SK-N-SH treated with all-trans-retinoic acid at 6 μM for 48 hours (cell line): ENCODE measurements at regions not wholly inside any gene's neighbourhood (a gene's known extent, or its start where the extent isn't known, plus 50 kb on each side); places are given as distances from the start of the nearest gene placed in this dataset.

Experiments
- ATAC-seq: fragments of 200-7000 bp; cut with Tn5 transposase; 3 replicates; pipeline ENCODE4 v1.9.1; 2020; ENCODE audit warnings: mild to moderate bottlenecking, moderate library complexity
- ARNTL ChIP-seq: fragments of 450-650 bp; formaldehyde crosslinking; IDR thresholded peaks from 2 replicates; pipeline ENCODE4 v1.5.0; 2020; ENCODE audit warnings: low read depth, mild to moderate bottlenecking, moderate library complexity, borderline replicate concordance
- BACH2 ChIP-seq: fragments of 250-450 bp; sonication (Bioruptor Pico); IDR thresholded peaks from 2 replicates; pipeline ENCODE4 v1.9.0; 2021; ENCODE audit warnings: mild to moderate bottlenecking, borderline replicate concordance
- CSDC2 ChIP-seq: fragments of 250-450 bp; sonication (Bioruptor Pico); IDR thresholded peaks from 2 replicates; pipeline ENCODE4 v1.5.0; 2020; ENCODE audit warnings: mild to moderate bottlenecking, moderate library complexity
- ESRRG ChIP-seq: fragments of 250-450 bp; sonication (Bioruptor Pico); IDR thresholded peaks from 2 replicates; pipeline ENCODE4 v1.6.1; 2021; ENCODE audit warnings: mild to moderate bottlenecking
- GLIS3 ChIP-seq: fragments of 250-450 bp; sonication (Bioruptor Pico); IDR thresholded peaks from 2 replicates; pipeline ENCODE4 v1.5.0; 2020; ENCODE audit warnings: mild to moderate bottlenecking, moderate library complexity
- ISL1 ChIP-seq: fragments of 250-450 bp; sonication (Bioruptor Pico); IDR thresholded peaks from 2 replicates; pipeline ENCODE4 v2.1.2; 2022; ENCODE audit warnings: mild to moderate bottlenecking, moderate library complexity
- OSR1 ChIP-seq: fragments of 250-450 bp; sonication (Bioruptor Pico); IDR thresholded peaks from 2 replicates; pipeline ENCODE4 v1.8.0; 2022; ENCODE audit warnings: moderate library complexity, mild to moderate bottlenecking, inconsistent platforms
- PPARA ChIP-seq: fragments of 250-450 bp; sonication (Bioruptor Pico); IDR thresholded peaks from 2 replicates; pipeline ENCODE4 v1.5.0; 2020; ENCODE audit warnings: mild to moderate bottlenecking, borderline replicate concordance
- RARB ChIP-seq: fragments of 250-450 bp; sonication (Bioruptor Pico); IDR thresholded peaks from 2 replicates; pipeline ENCODE4 v1.8.0; 2021; ENCODE audit warnings: mild to moderate bottlenecking, moderate library complexity
- SNAI2 ChIP-seq: fragments of 250-450 bp; sonication (Bioruptor Pico); IDR thresholded peaks from 2 replicates; pipeline ENCODE4 v1.5.0; 2020; ENCODE audit warnings: mild to moderate bottlenecking, moderate library complexity
- TCF4 ChIP-seq: fragments of 250-450 bp; sonication (Bioruptor Pico); IDR thresholded peaks from 2 replicates; pipeline ENCODE4 v1.8.0; 2021; ENCODE audit warnings: mild to moderate bottlenecking, moderate library complexity, borderline replicate concordance
- TOX ChIP-seq: fragments of 250-450 bp; sonication (Bioruptor Pico); IDR thresholded peaks from 2 replicates; pipeline ENCODE4 v1.8.0; 2021; ENCODE audit warnings: mild to moderate bottlenecking, moderate library complexity, borderline replicate concordance
- ZC3H10 ChIP-seq: fragments of 250-450 bp; sonication (Bioruptor Pico); IDR thresholded peaks from 2 replicates; pipeline ENCODE4 v1.5.1; 2021; ENCODE audit warnings: mild to moderate bottlenecking, moderate library complexity
- ZFP3 ChIP-seq: fragments of 250-450 bp; sonication (Bioruptor Pico); IDR thresholded peaks from 2 replicates; pipeline ENCODE4 v1.5.0; 2020; ENCODE audit warnings: mild to moderate bottlenecking, moderate library complexity
- ZFP30 ChIP-seq: fragments of 450-650 bp; formaldehyde crosslinking; IDR thresholded peaks from 2 replicates; pipeline ENCODE4 v1.5.0; 2022; ENCODE audit warnings: mild to moderate bottlenecking, moderate library complexity
- ZNF565 ChIP-seq: fragments of 450-650 bp; formaldehyde crosslinking; conservative IDR thresholded peaks from 2 replicates; pipeline ENCODE4 v1.5.0; 2020; ENCODE audit warnings: low read depth, mild to moderate bottlenecking, moderate library complexity
- ZNF70 ChIP-seq: fragments of 450-650 bp; formaldehyde crosslinking; IDR thresholded peaks from 2 replicates; pipeline ENCODE4 v1.5.0; 2020; ENCODE audit warnings: mild to moderate bottlenecking, moderate library complexity
- ZNF8 ChIP-seq: fragments of 450-650 bp; formaldehyde crosslinking; IDR thresholded peaks from 2 replicates; pipeline ENCODE4 v1.5.0; 2020; ENCODE audit warnings: mild to moderate bottlenecking, moderate library complexity
- TF ChIP-seq, protein P1 (sequence below): fragments of 250-450 bp; sonication (Bioruptor Pico); IDR thresholded peaks from 2 replicates; pipeline ENCODE4 v1.8.0; 2020; ENCODE audit warnings: mild to moderate bottlenecking, moderate library complexity, borderline replicate concordance
- TF ChIP-seq, protein P2 (sequence below): fragments of 250-450 bp; sonication (Bioruptor Pico); IDR thresholded peaks from 2 replicates; pipeline ENCODE4 v1.8.0; 2021; ENCODE audit warnings: low read depth, mild to moderate bottlenecking, moderate library complexity, borderline replicate concordance
- TF ChIP-seq, protein P3 (sequence below): fragments of 250-450 bp; sonication (Bioruptor Pico); IDR thresholded peaks from 2 replicates; pipeline ENCODE4 v1.5.0; 2020; ENCODE audit warnings: mild to moderate bottlenecking, moderate library complexity
- TF ChIP-seq, protein P4 (sequence below): fragments of 250-450 bp; sonication (Bioruptor Pico); IDR thresholded peaks from 2 replicates; pipeline ENCODE4 v1.5.1; 2021; ENCODE audit warnings: mild to moderate bottlenecking, moderate library complexity
- TF ChIP-seq, protein P5 (sequence below): fragments of 250-450 bp; sonication (Bioruptor Pico); IDR thresholded peaks from 2 replicates; pipeline ENCODE4 v1.5.1; 2020; ENCODE audit warnings: low read depth, mild to moderate bottlenecking, moderate library complexity

DNA sequence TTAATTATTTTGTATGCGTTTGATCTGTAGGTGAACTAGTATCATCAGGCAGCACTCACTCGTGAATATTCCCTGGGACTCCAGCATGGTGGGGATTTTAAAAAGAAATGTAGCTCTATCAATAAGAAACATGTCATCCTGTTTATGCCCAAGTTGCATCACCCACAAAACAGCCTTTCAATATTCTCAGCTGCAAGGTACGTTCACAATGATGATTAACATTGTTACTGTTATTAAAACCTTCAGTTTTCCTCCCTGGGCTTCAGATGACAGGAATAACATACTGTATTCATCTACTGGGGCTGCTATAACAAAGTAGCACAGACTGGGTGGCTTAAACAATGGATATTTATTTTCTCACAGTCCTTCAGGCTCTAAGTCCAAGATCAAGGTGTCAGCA, 87.9 kb upstream of the KLHL29 start:
- ATAC-seq = no peak

DNA sequence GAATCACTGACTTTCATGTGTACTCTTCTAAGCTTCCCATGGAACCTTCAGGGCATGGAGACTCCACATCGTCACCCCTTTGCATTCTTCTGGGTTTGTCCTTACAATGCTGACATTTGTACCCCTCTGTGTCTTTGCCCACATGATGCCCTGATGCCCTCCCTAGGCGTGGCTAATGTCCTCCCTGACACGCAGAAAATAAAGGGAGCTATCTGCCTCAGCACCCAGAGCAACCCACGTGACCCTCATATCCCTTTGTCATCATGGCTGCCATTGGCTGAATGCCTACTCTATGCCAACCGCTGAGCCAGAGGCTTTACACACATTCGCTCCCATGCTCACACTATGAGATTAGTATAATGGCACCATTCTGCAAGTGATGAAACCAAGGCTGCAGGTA, 86.4 kb upstream of the KLHL29 start:
- TF ChIP-seq ZNF565 (CRISPR knock-in tag) (no peak), RARB (CRISPR knock-in tag) (no peak), CSDC2 (CRISPR knock-in tag) (no peak), PPARA (no peak), GLIS3 (CRISPR knock-in tag) (no peak), BACH2 (CRISPR knock-in tag) (no peak), ZFP30 (CRISPR knock-in tag) (no peak), SNAI2 (CRISPR knock-in tag) (no peak), ZNF70 (CRISPR knock-in tag) (no peak), TCF4 (no peak), ZNF8 (CRISPR knock-in tag) (no peak), OSR1 (CRISPR knock-in tag) (no peak), ZFP3 (no peak), ISL1 (CRISPR knock-in tag) (no peak), ESRRG (CRISPR knock-in tag) (no peak), TOX (no peak)
- TF ChIP-seq, protein P1, sequence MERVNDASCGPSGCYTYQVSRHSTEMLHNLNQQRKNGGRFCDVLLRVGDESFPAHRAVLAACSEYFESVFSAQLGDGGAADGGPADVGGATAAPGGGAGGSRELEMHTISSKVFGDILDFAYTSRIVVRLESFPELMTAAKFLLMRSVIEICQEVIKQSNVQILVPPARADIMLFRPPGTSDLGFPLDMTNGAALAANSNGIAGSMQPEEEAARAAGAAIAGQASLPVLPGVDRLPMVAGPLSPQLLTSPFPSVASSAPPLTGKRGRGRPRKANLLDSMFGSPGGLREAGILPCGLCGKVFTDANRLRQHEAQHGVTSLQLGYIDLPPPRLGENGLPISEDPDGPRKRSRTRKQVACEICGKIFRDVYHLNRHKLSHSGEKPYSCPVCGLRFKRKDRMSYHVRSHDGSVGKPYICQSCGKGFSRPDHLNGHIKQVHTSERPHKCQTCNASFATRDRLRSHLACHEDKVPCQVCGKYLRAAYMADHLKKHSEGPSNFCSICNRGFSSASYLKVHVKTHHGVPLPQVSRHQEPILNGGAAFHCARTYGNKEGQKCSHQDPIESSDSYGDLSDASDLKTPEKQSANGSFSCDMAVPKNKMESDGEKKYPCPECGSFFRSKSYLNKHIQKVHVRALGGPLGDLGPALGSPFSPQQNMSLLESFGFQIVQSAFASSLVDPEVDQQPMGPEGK = no peak
- TF ChIP-seq, protein P2, sequence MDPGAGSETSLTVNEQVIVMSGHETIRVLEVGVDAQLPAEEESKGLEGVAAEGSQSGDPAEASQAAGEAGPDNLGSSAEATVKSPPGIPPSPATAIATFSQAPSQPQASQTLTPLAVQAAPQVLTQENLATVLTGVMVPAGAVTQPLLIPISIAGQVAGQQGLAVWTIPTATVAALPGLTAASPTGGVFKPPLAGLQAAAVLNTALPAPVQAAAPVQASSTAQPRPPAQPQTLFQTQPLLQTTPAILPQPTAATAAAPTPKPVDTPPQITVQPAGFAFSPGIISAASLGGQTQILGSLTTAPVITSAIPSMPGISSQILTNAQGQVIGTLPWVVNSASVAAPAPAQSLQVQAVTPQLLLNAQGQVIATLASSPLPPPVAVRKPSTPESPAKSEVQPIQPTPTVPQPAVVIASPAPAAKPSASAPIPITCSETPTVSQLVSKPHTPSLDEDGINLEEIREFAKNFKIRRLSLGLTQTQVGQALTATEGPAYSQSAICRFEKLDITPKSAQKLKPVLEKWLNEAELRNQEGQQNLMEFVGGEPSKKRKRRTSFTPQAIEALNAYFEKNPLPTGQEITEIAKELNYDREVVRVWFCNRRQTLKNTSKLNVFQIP (CRISPR knock-in tag) = no peak
- TF ChIP-seq, protein P3, sequence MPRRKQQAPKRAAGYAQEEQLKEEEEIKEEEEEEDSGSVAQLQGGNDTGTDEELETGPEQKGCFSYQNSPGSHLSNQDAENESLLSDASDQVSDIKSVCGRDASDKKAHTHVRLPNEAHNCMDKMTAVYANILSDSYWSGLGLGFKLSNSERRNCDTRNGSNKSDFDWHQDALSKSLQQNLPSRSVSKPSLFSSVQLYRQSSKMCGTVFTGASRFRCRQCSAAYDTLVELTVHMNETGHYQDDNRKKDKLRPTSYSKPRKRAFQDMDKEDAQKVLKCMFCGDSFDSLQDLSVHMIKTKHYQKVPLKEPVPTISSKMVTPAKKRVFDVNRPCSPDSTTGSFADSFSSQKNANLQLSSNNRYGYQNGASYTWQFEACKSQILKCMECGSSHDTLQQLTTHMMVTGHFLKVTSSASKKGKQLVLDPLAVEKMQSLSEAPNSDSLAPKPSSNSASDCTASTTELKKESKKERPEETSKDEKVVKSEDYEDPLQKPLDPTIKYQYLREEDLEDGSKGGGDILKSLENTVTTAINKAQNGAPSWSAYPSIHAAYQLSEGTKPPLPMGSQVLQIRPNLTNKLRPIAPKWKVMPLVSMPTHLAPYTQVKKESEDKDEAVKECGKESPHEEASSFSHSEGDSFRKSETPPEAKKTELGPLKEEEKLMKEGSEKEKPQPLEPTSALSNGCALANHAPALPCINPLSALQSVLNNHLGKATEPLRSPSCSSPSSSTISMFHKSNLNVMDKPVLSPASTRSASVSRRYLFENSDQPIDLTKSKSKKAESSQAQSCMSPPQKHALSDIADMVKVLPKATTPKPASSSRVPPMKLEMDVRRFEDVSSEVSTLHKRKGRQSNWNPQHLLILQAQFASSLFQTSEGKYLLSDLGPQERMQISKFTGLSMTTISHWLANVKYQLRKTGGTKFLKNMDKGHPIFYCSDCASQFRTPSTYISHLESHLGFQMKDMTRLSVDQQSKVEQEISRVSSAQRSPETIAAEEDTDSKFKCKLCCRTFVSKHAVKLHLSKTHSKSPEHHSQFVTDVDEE (CRISPR knock-in tag) = no peak
- no peak for ATAC-seq

More for the DNA sequence above, 87.9 kb upstream of the KLHL29 start:
- TF ChIP-seq ZNF565 (CRISPR knock-in tag) (no peak), GLIS3 (CRISPR knock-in tag) (no peak), ZFP30 (CRISPR knock-in tag) (no peak), ARNTL (CRISPR knock-in tag) (no peak), TCF4 (no peak), ZNF8 (CRISPR knock-in tag) (no peak), ESRRG (CRISPR knock-in tag) (no peak)

DNA sequence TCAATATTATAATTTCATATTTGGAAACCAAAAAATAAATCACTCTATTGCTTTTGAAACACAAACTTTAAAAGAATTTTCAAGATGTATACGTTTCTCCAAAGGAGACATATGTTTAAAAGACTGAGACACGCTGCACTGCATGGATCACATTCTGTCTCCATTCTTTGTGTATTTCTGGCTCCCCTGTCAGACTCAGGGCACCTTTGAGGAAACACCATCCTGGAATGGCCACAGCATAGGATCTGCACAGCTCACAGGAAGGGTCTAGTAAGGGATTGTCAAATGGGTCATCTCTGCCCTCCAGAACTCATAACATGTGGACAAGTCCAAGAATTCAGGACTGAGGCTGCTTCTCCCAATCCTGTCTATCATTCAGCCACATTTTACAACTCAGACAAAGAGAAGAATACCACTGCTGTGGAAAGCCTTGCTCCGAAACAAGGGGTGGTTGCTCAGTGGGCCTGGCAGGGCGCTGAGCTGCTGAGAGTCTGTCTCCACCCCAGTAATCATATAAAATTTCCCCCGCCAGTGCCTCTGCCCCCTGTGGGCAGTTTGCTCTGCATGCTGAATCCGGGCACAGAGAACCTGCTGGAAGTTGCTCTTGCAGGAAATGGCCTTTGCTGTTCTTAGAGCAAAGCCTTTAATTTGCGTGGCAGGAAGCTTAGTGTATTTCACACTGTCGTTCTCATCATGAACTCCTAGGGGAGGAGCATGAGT, 85.3 kb upstream of the KLHL29 start:
- no peak for TF ChIP-seq ARNTL (CRISPR knock-in tag)
- TF ChIP-seq, protein P4, sequence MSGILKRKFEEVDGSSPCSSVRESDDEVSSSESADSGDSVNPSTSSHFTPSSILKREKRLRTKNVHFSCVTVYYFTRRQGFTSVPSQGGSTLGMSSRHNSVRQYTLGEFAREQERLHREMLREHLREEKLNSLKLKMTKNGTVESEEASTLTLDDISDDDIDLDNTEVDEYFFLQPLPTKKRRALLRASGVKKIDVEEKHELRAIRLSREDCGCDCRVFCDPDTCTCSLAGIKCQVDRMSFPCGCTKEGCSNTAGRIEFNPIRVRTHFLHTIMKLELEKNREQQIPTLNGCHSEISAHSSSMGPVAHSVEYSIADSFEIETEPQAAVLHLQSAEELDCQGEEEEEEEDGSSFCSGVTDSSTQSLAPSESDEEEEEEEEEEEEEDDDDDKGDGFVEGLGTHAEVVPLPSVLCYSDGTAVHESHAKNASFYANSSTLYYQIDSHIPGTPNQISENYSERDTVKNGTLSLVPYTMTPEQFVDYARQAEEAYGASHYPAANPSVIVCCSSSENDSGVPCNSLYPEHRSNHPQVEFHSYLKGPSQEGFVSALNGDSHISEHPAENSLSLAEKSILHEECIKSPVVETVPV (CRISPR knock-in tag) = no peak
- no peak for TF ChIP-seq ZNF70 (CRISPR knock-in tag)
- TF ChIP-seq RARB (CRISPR knock-in tag) = no peak
- no peak for ATAC-seq

DNA sequence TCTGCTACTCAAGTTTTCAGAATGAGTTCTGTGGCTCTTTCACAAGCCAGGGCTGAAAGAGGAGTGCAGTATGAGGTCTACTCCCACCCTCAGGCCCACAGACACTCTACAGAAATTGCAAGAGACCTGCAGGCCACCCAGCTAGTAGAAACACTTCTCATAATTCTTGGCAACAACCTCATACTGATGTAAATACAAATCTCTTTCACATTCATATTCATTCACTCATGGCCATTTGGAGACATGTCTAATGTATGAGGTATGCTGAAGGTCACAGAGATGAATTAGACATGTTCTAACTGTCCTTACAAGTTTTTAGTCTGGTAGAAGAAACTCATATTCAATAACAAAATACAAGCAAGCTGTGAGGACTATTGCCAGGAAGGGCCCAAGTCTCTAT, 83.8 kb upstream of the KLHL29 start:
- no peak for TF ChIP-seq ZC3H10 (CRISPR knock-in tag)
- TF ChIP-seq ISL1 (CRISPR knock-in tag) = no peak
- TF ChIP-seq GLIS3 (CRISPR knock-in tag) = no peak
- TF ChIP-seq PPARA = no peak
- no peak for TF ChIP-seq RARB (CRISPR knock-in tag)
- TF ChIP-seq ZNF565 (CRISPR knock-in tag) = no peak
- no peak for TF ChIP-seq TOX
- no peak for TF ChIP-seq ARNTL (CRISPR knock-in tag)
- TF ChIP-seq CSDC2 (CRISPR knock-in tag) = no peak
- no peak for TF ChIP-seq SNAI2 (CRISPR knock-in tag)
- TF ChIP-seq, protein P1 = no peak
- TF ChIP-seq ZFP30 (CRISPR knock-in tag) = no peak
- TF ChIP-seq, protein P5, sequence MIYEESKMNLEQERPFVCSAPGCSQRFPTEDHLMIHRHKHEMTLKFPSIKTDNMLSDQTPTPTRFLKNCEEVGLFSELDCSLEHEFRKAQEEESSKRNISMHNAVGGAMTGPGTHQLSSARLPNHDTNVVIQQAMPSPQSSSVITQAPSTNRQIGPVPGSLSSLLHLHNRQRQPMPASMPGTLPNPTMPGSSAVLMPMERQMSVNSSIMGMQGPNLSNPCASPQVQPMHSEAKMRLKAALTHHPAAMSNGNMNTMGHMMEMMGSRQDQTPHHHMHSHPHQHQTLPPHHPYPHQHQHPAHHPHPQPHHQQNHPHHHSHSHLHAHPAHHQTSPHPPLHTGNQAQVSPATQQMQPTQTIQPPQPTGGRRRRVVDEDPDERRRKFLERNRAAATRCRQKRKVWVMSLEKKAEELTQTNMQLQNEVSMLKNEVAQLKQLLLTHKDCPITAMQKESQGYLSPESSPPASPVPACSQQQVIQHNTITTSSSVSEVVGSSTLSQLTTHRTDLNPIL (CRISPR knock-in tag) = no peak
- TF ChIP-seq ZFP3 = no peak
- no peak for TF ChIP-seq ZNF70 (CRISPR knock-in tag)
- TF ChIP-seq ZNF8 (CRISPR knock-in tag) = no peak
- TF ChIP-seq TCF4 = no peak
- no peak for TF ChIP-seq OSR1 (CRISPR knock-in tag)
- ATAC-seq = no peak
